SK-N-SH (cell line): ENCODE measurements at regions not wholly inside any gene's neighbourhood (a gene's known extent, or its start where the extent isn't known, plus 50 kb on each side); places are given as distances from the start of the nearest gene placed in this dataset.

Experiments
- CTCF ChIA-PET: fragments of 300-600, 350-600 bp; formaldehyde crosslinking; extraction: SDS; loops from one replicate; lab custom pipeline; 2021; lab: Yijun Ruan, JAX
- POLR2A ChIA-PET: fragments of 350-600 bp; sonication (Branson Sonifier 250); formaldehyde crosslinking; extraction: SDS; loops from one replicate; lab custom pipeline; 2020; ENCODE audit warnings: antibody characterized with exemption, inconsistent platforms; lab: Yijun Ruan, JAX
- DNase-seq: peaks from one replicate; pipeline ENCODE4 v3.0.0; 2012
- H2AFZ ChIP-seq: fragments of 200-600 bp; sonication (generic); 2 replicates; pipeline ENCODE4 v1.8.1; 2016; ENCODE audit warnings: antibody characterized with exemption, mild to moderate bottlenecking, low read depth
- H3F3A ChIP-seq: fragments of 200-600 bp; sonication (generic); replicated peaks from 2 replicates; pipeline ENCODE3; 2016; ENCODE audit warnings: antibody characterized with exemption, mild to moderate bottlenecking; ENCODE audit not compliant: insufficient read depth
- H3K27ac ChIP-seq, 2 experiments: fragments of 200-500 bp in 1 of 2; fragments of 200-600 bp in 1 of 2; sonication (Bioruptor generic) in 1 of 2; sonication (generic), shearing (Covaris generic) in 1 of 2; 2 replicates each; pipeline versions ENCODE4 v1.5.1 to v1.6.1; 2014 to 2016; ENCODE audit warnings: low read depth in 2 of 2, inconsistent platforms in 1 of 2, low read length in 1 of 2, mild to moderate bottlenecking in 1 of 2, mixed read lengths in 1 of 2
- H3K27me3 ChIP-seq: fragments of 200-600 bp; sonication (generic), shearing (Covaris generic); 2 replicates; pipeline ENCODE4 v1.6.1; 2016; ENCODE audit warnings: mixed run types; ENCODE audit not compliant: insufficient read depth
- H3K36me3 ChIP-seq, 2 experiments: fragments of 200-500 bp in 1 of 2; fragments of 200-600 bp in 1 of 2; sonication (Bioruptor generic) in 1 of 2; sonication (generic) in 1 of 2; replicated peaks in 1 of 2; 2 replicates each; pipeline versions ENCODE3 to v1.5.1; 2014 to 2016; ENCODE audit warnings: low read length in 1 of 2, mild to moderate bottlenecking in 1 of 2; ENCODE audit not compliant: insufficient read depth in 2 of 2, control insufficient read depth in 1 of 2
- H3K4me1 ChIP-seq, 2 experiments: fragments of 200-500 bp in 1 of 2; fragments of 200-600 bp in 1 of 2; sonication (Bioruptor generic) in 1 of 2; sonication (generic), shearing (Covaris generic) in 1 of 2; 2 replicates each; pipeline versions ENCODE4 v1.5.1 to v1.6.1; 2014 to 2016; ENCODE audit warnings: low read depth in 1 of 2, low read length in 1 of 2, mixed run types in 1 of 2; ENCODE audit not compliant: insufficient read depth in 2 of 2, control insufficient read depth in 1 of 2
- H3K4me2 ChIP-seq: fragments of 200-600 bp; sonication (generic), shearing (Covaris generic); 2 replicates; pipeline ENCODE4 v1.6.1; 2017; ENCODE audit warnings: mixed run types
- H3K4me3 ChIP-seq, 2 experiments: fragments of 200-500 bp in 1 of 2; fragments of 200-600 bp in 1 of 2; sonication (Bioruptor generic) in 1 of 2; sonication (generic), shearing (Covaris generic) in 1 of 2; 2 replicates each; pipeline versions ENCODE4 v1.5.1 to v1.8.1; 2014 to 2016; ENCODE audit warnings: low read depth in 2 of 2, inconsistent platforms in 1 of 2, low read length in 1 of 2, mild to moderate bottlenecking in 1 of 2, mixed read lengths in 1 of 2, moderate library complexity in 1 of 2
- H3K79me2 ChIP-seq: fragments of 200-600 bp; sonication (generic); 2 replicates; pipeline ENCODE4 v1.8.1; 2017; ENCODE audit warnings: mild to moderate bottlenecking; ENCODE audit not compliant: insufficient read depth
- H3K9ac ChIP-seq: fragments of 200-600 bp; sonication (generic); 2 replicates; pipeline ENCODE4 v1.6.1; 2017; ENCODE audit warnings: mixed run types
- H3K9me2 ChIP-seq: fragments of 200-600 bp; sonication (generic); 2 replicates; pipeline ENCODE4 v1.6.1; 2017; ENCODE audit warnings: mixed run types
- H3K9me3 ChIP-seq: fragments of 200-600 bp; sonication (generic); 2 replicates; pipeline ENCODE4 v1.6.1; 2017; ENCODE audit warnings: mixed run types, mild to moderate bottlenecking, moderate library complexity
- H4K20me1 ChIP-seq: fragments of 200-600 bp; sonication (generic); 2 replicates; pipeline ENCODE4 v1.6.1; 2017; ENCODE audit warnings: mild to moderate bottlenecking, mixed run types; ENCODE audit not compliant: insufficient read depth
- CHD2 ChIP-seq: fragments of 150-350 bp; IDR thresholded peaks from 2 replicates; pipeline ENCODE4 v1.6.1; 2018; ENCODE audit warnings: low read length; ENCODE audit not compliant: partially characterized antibody
- CTCF ChIP-seq: fragments of 200-600 bp; sonication (generic); IDR thresholded peaks from 2 replicates; pipeline ENCODE4 v1.6.1; 2017; ENCODE audit warnings: antibody characterized with exemption, mild to moderate bottlenecking, moderate library complexity
- FOSL2 ChIP-seq: IDR thresholded peaks from 2 replicates; pipeline ENCODE4 v1.4.0; 2012; ENCODE audit warnings: low read depth, mild to moderate bottlenecking, moderate library complexity, borderline replicate concordance
- FOXJ3 ChIP-seq: sonication (generic); formaldehyde crosslinking; IDR thresholded peaks from 2 replicates; pipeline ENCODE4 v1.5.1; 2020; ENCODE audit warnings: mild to moderate bottlenecking, missing genetic modification reagents
- FOXM1 ChIP-seq: IDR thresholded peaks from 2 replicates; pipeline ENCODE4 v1.4.0; 2012; ENCODE audit warnings: low read depth, mild to moderate bottlenecking
- MEF2A ChIP-seq: IDR thresholded peaks from 2 replicates; pipeline ENCODE4 v1.4.0; 2012; ENCODE audit warnings: low read depth, borderline replicate concordance
- POLR2AphosphoS5 ChIP-seq: IDR thresholded peaks from 2 replicates; pipeline ENCODE4 v1.6.1; 2012; ENCODE audit warnings: low read depth, low read length
- RAD21 ChIP-seq: IDR thresholded peaks from 2 replicates; pipeline ENCODE4 v1.6.1; 2012; ENCODE audit warnings: mild to moderate bottlenecking, low read length
- RCOR1 ChIP-seq: fragments of 150-350 bp; IDR thresholded peaks from 2 replicates; pipeline ENCODE4 v1.6.1; 2017; ENCODE audit warnings: antibody characterized with exemption, low read length
- REST ChIP-seq: IDR thresholded peaks from 2 replicates; pipeline ENCODE4 v1.6.1; 2012; ENCODE audit warnings: mild to moderate bottlenecking, low read depth, low read length, moderate library complexity
- TCF12 ChIP-seq: IDR thresholded peaks from 2 replicates; pipeline ENCODE4 v1.4.0; 2012
- USF1 ChIP-seq: IDR thresholded peaks from 2 replicates; pipeline ENCODE4 v1.4.0; 2012; ENCODE audit warnings: low read depth, borderline replicate concordance
- YY1 ChIP-seq: IDR thresholded peaks from 2 replicates; pipeline ENCODE4 v1.4.0; 2012; ENCODE audit warnings: low read depth, mild to moderate bottlenecking
- ZBTB33 ChIP-seq: IDR thresholded peaks from 2 replicates; pipeline ENCODE4 v1.4.0; 2012; ENCODE audit warnings: low read depth, borderline replicate concordance
- WGBS: methylation state at CpG from one replicate; pipeline ENCODE4 v1.1.6; 2017; ENCODE audit warnings: low lambda C conversion rate; 5-methylcytosine and 5-hydroxymethylcytosine counted together

- H3K4me3 ChIP-seq = no peak overlapping the region
- no peak for DNase-seq
- no peaks in the 10 kb centered on the region for H3K79me2 ChIP-seq
- POLR2A ChIA-PET = no interaction called here
- no peaks in the 10 kb centered on the region for H4K20me1 ChIP-seq
- 55% methylated on average over 10 of the region's 10 CpGs for WGBS
- H3K27ac ChIP-seq = no peak overlapping the region
- no peaks in the 10 kb centered on the region for H3K27me3 ChIP-seq
- H3K4me1 ChIP-seq = no peaks in the 10 kb centered on the region; a peak in 1 of 4 replicates
- no peak overlapping the region for H3K9ac ChIP-seq
- no peaks in the 10 kb centered on the region for H3K9me2 ChIP-seq
- H3K36me3 ChIP-seq = no peaks in the 10 kb centered on the region
- H3K9me3 ChIP-seq = no peaks in the 10 kb centered on the region
- CTCF ChIA-PET = interaction anchor here (0.8 kb wide), 1 partner anchor 32 kb away, joined by 3 read pairs; no protein-coding TSS in a partner anchor
- no peak overlapping the region for H2AFZ ChIP-seq
- no peaks in the 10 kb centered on the region for H3F3A ChIP-seq
- no peak overlapping the region for H3K4me2 ChIP-seq
- TF ChIP-seq FOXJ3 (CRISPR knock-in tag) = no peak
- no peak for TF ChIP-seq MEF2A
- TF ChIP-seq USF1 = no peak
- TF ChIP-seq RAD21 = no peak
These were observed 118.8 kb upstream of the SMIM23 start for GRCh38 chr5:171666815-171667214.

DNA sequence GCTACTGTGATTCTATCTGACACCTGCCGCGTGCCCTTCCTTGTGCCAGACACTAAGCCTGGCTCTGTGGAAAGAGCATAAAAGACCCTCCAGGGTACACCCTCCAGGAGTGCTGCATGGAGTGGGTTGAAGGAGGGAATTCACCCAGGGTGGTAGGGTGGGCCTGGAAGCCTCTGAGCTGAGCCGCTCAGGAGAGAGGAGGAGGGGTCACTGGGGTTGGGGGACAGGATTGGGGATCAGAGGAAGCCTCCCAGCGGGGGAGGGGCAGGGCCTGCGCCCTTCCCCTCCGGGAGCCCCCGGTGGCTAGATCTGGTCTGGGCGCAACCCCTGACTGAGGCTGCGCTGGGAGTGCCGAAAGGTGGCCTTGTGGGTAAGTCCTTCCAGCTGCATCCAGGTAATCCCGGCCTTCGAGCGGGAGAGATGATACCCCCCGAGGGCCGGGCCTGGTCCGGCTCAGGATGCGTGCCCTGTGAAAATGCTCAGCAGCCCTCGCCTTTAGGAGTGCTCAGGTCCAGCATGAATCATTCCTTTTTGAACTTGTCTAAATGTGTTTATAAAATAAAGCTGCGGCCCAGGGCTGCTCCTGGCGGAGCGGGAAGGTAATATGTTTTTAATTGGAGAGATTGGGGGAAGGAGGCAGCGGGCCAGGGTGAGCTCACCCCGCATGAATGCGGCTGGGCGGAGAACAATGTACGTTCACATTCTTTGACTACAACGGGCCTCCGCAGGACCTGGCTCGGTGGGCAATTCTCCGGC lies 118.1 kb upstream of the SMIM23 start:
- H3F3A ChIP-seq = no peaks in the 10 kb centered on the region
- H3K9me2 ChIP-seq = no peaks in the 10 kb centered on the region
- H3K4me1 ChIP-seq = no peaks in the 10 kb centered on the region; a peak in 1 of 4 replicates
- WGBS = 76% methylated on average over 12 of the region's 30 CpGs
- no peak overlapping the region for H3K27ac ChIP-seq
- H3K27me3 ChIP-seq = no peaks in the 10 kb centered on the region
- ChIA-PET POLR2A (no interaction called here), CTCF (interaction anchor here (0.7 to 0.8 kb wide), 2 partner anchors 31 to 38 kb away, joined by 3 read pairs; no protein-coding TSS in a partner anchor)
- no peaks in the 10 kb centered on the region for H3K79me2 ChIP-seq
- H3K4me2 ChIP-seq = no peak overlapping the region
- no peak overlapping the region for H3K9ac ChIP-seq
- no peak overlapping the region for H3K4me3 ChIP-seq
- no peak overlapping the region for H2AFZ ChIP-seq
- no peaks in the 10 kb centered on the region for H4K20me1 ChIP-seq
- H3K36me3 ChIP-seq = no peaks in the 10 kb centered on the region
- H3K9me3 ChIP-seq = no peaks in the 10 kb centered on the region
- DNase-seq = peak; percentile 44
- TF ChIP-seq FOSL2 (no peak), ZBTB33 (no peak), POLR2AphosphoS5 (no peak), CTCF (no peak), MEF2A (no peak), RCOR1 (no peak), RAD21 (no peak), FOXM1 (no peak), TCF12 (no peak), YY1 (no peak), CHD2 (no peak), REST (no peak)
